GM18867 (cell line): ENCODE measurements at regions not wholly inside any gene's neighbourhood (a gene's known extent, or its start where the extent isn't known, plus 50 kb on each side); places are given as distances from the start of the nearest gene placed in this dataset.
"Not testable (repeated sequence)": the region's sequence is repeated elsewhere in the genome, so short reads cannot be mapped to it uniquely, and the experiment has no call there.

Source experiments
- ATAC-seq: cut with Tn5 transposase; IDR thresholded peaks from one replicate; pipeline ENCODE4 v1.9.1; 2021; ENCODE audit warnings: mild to moderate bottlenecking, moderate library complexity; ENCODE audit not compliant: unreplicated experiment

DNA sequence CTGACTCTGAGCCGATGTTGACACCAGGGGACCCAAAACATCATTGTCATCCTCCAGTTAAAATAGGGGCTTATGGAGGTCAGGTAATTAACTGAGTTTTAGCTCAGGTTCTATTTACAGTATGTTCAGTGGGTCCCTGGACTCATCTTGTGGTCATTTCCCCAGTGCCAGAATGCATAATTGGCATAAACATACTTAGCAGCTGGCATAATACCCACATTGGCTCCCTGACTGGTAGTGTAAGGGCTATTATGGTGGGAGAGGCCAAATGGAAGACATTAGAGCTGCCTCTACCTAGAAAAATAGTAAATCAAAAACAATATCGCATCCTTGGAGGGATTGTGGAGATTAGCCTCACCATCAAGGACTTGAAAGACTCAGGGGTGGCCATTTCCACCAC is 350.9 kb downstream of the C12orf75 start:
- no peak for ATAC-seq

DNA sequence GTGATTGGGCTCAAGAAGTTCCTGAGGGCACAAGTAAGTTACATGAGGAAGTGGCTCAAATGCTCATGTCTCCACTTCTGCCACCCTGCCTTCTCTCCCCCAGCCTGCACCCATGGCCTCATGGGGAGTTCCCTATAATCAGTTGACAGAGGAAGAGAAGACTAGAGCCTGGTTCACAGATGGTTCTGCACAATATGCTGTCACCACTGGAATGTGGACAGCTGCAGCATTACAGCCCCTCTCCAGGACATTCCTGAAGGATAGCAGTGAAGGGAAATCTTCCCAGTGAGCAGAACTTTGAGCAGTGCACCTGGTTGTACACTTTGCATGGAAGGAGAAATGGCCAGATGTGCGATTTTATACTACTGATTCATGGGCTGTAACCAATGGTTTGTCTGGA is 352.3 kb downstream of the C12orf75 start:
- not testable (repeated sequence) for ATAC-seq

DNA sequence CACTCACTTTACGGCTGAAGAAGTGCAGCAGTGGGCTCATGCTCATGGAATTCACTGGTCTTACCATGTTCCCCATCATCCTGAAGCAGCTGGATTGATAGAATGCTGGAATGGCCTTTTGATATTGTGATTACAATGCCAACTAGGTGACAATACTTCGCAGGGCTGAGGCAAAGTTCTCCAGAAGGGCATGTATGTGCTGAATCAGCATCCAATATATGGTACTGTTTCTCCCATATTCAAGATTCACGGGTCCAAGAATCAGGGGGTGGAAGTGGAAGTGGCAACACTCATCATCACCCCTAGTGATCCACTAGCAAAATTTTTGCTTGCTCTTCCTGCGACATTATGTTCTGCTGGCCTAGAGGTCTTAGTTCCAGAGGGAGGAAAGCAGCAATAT is 353.3 kb downstream of the C12orf75 start:
- ATAC-seq, result not testable (repeated sequence)

DNA sequence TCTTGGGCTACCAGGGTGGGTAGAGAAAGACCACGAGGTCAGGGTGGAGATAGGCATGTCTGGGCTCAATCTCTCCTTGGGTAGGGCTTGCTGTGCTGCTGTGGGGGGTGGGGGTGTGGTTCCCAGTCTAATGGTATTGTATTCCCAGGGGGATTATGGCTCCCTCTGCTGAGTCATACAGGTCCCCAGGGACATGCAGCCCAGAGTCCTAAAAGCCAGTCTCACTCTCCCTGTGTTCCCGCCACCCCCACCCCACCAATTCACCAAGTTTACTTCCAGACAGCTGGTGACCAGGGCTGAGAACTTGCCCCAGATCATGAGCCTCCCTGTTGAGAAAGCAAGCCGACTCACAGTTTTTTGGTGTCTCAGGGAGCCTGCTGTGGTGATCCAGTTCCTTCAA is 367.6 kb downstream of the C12orf75 start:
- no peak for ATAC-seq

DNA sequence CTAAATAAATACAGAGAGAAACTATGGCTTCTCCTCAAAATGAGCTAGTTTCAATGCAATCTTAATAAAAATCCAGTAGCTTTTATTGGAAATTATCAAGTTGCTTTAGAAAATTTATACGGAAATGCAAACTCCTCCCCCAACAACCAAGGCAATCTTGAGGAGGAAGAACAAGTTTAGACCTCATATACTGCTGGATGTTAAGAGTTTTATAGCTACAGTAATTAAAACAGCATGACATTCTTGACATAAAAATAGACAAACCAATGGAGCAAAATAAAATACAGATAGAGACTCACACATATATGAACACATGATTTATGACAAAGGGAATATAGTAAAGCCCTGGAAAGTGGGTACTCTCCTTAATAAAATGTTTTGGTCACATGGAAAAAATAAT is 368.7 kb downstream of the C12orf75 start:
- ATAC-seq, result no peak

DNA sequence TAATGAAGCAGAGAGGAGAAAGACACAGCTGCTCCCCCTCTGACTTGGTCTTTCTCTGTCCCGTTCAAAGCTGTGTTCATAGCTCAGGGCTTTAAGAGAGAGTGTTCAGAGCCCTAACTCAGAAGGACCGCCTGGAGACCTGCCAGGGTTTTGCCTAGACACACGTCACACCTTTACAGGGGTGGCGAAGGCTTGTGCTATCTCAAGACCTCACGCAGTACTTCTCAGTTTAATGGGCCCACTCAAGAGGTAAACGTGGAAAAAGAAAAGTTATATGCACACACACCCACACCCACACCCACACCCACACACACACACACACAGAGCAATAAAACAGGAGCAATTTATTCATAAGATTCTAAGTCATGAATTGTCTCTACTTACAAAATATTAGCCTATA is 374.3 kb downstream of the C12orf75 start:
- ATAC-seq, result no peak

DNA sequence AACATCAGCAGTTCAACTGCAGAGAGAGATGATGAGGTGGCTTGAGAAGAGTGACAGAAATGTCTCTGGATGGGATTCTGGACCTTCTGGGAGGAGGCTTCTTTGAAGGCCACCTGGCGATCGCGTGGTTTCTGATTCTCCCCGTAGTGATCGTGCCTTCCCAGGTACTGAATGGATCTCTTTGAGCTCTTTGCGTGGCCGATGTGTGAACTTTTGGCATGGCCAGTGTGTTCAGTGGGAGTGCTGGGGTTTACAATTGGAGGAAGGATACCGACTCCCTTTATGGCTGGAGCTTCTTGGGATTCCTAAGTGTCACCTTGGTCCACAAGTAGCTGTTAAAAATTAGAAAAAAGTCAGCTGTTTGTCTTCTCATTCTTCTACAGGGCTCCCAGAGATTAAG is 374.7 kb downstream of the C12orf75 start:
- ATAC-seq, result no peak

DNA sequence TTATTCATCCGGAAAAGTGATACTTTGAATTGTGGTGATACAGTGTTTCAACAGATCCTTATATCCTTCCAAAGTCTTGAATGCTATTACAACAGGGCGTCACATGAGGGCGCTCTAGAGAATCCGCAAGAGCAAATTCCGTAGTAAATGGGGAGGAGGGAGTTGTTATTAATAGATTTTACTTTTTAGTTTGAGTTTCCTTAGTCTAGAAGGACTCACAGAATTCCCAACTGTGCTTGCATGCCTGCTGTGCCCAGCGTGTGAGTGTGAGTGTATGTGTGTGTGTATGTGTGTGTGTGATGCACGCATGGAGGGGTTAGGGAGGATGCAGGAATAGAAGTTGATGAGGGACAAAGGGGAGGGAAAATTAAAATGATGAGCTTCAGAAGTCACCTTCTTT is 375.3 kb downstream of the C12orf75 start:
- no peak for ATAC-seq

DNA sequence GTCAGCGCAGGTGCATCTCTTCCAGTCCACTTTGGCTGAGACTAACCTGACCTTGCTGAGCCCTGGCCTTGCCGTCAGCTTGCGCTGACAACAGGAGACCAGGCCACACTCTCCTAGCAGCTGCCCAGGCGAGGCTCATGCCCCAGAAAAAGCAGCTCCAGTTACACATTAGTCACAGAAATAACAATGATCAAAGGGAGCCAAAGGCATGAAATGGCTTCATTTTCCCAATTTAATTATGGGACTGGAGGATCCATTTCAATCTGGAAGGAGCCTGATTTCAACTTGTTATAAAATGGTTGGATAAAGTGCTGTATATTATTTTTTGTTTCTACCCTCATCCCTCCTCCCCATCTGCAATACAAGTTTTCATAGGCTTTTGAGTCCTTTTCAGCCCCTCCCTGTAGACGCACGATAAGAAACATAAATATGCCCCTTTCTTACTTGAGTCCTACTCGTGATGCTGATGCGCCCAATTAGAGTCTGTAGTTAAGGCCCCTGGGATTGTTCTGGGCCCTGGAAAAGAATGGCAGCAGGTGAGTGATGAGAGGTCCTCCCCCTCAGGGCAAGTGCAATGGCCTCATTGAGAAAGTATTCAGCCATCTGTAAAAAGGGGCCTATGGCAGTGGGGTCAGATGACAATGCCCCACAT is 376.0 kb downstream of the C12orf75 start:
- ATAC-seq, result no peak

DNA sequence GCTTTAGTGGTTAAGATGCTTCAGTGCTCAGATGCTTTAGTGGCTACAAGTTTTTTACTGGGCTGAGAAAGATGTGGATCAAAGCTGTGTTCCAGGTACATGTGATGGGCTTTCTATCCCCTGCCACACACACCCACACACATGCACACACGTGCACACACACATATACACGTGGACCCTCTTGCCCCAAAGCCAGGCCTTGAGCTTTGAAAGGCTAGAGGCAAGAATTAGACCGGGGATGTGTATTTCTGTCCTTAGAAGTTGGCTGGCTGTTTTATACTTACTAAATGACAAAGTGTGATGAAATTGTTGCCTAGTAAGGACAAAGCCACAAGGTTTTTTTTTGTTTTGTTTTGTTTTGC is 376.5 kb downstream of the C12orf75 start:
- ATAC-seq, result no peak

DNA sequence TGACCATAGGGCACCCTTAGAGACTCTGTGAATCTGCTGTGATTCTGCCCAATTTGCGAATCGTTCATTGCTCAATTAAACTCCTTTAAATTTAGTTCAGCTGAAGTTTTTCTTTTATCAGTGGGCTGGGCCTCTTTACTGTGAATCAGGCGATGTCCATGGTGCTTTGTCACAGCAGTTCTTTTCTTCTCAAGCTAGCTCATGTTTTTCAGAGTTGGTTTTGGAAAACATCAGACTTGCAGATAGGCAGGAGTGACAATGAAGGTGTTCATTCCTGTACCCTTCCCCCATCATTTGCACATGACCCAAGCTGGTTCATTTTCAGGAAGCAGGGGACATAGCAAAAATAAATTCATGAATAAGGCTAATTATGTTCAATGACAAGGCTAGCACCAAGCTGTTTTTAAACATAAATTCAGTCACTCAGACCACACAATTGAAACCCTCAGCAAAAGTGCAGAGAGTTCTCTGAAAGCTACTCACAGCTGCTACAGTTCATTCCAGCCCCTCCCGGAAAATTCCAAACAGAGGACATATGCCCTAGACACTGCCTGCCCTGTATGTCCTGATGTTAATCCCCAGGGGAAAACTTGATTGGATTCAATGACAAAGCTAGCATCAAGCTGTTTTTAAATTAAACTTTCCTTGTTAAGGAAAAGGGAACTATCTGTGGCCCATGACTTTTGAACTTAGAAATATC is 383.3 kb downstream of the C12orf75 start:
- ATAC-seq, result no peak

DNA sequence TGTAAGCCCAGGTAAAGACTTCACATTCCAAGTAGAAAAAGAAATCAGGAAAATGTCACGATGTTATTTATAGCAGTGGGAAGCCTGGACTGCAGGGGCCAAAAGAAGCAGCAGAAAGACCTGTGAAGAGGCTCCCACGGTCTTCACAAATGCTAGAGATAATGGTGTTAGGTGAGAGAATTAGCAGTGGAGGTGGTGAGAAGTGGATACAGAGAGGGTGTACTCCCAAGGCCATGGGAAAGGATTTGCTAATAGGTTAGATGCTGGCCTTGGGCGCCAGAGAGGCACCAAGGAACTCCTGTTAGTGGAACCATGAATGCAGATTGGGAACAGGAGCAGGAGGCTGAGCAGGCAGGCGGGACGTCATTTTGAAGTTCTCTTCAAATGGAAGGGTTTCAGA is 386.1 kb downstream of the C12orf75 start:
- ATAC-seq, result no peak

DNA sequence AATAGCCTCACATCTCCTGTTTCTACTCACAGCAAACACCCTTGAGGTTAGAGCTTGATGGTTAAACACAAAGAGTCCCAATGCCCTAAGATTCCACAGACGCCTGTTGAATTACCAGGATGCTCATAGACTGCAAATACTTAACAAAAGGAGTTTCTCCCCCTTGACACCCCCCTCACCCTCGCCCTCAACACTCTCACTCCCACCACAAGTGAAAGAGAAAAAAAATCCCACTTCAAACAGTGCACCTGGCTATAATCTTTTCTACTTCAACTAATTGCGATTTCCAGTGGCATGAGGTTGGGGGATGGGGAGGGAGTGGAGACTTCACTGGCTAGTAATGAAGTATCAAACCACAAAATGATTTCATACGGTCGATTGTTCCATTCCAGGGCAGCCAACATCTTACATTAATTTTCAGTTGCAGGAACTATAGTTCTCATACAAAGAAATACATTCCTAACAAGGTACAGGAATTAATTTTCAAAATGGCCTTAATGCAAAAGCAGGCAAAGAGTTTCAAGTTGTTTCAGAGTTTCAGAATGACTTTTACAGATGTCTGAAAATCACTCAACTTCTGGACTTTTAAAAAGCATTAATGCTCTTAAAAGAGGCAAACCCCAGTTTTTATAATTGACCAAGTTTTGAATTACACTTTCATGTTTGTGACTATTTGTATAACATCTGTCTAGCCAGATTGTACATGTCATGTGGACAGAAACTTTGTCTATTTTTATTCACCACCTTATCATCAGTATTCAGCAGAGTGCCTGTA is 390.7 kb downstream of the C12orf75 start:
- peak; percentile 82 for ATAC-seq

DNA sequence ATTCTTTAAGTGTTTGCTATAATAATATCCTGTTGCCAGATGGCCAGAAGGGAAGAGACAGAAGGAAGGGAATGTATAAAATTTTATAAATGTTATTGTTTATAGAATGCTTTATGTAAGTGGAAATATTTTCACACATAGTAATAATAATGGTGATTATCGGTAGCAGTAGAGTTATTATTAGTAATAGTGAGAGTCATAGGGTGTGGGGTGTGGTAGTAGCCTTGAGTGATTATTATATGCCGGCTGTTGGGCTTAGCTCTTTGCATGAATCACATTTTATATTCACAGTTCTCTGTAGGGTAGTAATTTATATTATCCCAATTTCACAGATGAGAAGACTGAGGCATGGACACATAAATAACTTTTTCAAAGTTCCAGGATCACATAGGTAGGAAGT is 391.4 kb downstream of the C12orf75 start:
- ATAC-seq, result peak; percentile 41

DNA sequence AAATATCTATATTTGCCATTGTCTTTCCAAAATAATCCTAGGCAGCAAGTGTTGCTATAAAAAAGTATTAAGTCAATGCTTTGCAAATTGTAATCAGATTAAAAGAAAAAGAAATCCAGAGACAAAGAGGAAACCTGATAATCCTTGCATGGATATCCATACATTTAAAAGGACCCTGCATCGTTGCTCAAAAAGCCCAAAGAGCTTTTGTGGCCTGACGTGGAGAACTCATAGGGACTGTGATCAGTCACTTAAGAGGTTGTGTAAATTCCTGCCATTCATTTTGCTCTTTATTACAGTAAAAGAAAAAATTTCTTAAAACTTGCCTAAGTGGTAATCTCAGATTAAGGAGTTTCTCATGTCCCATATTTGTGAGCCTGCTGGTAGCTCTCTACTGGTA is 392.6 kb downstream of the C12orf75 start:
- ATAC-seq, result no peak

DNA sequence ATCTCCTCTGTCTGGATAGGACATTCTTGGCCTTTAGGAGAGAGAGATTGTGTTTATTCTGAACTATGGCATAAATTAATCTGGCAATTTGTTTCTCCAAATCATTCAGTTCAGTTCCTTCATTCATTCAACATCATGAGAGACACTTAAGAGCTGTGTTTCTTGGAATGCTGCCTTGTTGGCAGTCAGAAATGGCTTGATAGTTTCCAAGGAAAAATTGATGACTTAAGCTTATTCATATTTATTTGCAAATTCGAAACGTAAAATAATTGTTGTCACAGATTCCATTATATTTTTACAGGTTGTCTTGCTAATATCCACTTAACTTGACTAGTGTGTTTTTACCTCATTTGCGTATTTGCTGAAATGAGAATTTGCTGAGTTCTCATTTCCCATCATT is 393.0 kb downstream of the C12orf75 start:
- ATAC-seq, result no peak

DNA sequence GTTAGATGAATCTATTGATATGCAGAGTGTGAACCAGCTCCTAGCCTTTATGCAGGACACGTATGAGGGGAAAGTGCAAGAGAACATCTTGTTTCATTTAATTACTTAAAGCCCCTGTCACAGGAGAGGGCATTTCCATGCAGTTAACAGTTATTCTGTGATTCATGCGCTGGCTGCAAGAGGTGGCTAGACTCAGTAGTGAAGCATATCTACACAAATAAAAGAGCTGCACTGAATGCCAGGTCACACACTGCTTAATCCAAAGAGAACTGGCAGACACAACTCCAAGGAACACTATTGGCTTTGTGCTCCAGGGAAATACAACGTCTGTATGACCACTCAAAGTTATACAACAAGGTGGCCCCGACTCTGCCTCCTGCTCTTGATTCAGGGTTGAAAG is 394.1 kb downstream of the C12orf75 start:
- ATAC-seq, result no peak

DNA sequence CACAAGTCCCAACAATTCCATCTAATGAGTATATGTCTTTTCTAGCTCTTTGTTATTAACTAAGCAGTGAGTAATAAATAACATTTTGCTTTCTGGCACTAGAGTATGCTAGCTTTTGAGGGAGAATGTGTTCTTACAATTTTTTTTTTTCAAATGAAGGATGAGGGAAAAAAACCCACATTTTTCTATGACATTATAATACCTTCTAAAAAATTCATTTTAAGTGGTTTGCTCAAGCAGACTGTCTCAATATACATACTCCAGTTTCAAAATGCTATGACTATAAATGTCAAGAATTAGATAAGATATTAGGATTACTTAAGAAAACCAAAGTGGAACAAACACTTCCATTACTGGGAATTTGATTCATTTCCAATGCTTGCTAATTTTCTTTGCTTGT is 394.6 kb downstream of the C12orf75 start:
- no peak for ATAC-seq

DNA sequence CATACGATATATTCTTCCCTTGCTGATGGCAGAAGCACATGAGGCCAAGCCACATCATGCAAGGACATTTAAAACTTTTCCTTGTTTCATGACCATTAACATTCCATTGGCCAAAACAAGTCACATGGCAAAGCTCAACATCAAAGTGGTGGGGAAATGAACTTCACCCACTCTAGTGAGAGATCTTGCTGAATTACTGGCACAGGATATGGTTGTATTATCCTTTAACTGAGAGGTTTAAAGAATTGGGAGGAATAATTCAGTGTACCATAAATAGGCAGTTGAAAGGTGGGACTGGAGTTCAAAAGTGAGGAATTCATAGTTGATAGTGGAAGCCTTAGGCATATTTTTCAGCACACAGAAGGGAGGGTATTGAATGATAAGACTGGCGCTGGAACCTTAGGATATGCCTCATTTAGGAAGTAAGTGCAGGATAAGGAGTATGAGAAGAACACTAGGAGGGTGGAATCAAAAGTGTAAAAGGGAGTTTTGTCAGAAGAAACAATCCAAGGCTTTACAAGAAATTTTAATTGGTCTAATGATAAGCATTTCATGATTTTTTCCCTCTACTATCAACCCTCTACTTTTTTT is 398.8 kb downstream of the C12orf75 start:
- ATAC-seq, result no peak

DNA sequence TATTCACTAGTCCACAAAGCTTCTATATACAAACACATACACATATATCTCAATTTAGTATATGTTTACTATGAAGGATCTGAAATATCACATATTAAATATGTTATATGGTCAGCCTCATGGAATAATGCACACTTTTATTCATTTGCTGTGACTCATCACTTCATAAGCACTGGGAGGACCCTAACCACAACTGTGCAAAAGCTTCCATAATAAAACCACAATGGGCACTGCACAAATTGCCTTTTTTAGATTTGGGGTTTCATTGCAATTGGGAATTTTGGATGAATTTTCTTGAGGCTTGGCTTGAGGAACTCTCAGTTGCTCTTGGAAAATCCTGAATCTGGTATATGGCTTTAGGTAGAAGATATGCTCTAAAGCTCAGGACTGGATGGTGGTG is 399.4 kb downstream of the C12orf75 start:
- no peak for ATAC-seq

DNA sequence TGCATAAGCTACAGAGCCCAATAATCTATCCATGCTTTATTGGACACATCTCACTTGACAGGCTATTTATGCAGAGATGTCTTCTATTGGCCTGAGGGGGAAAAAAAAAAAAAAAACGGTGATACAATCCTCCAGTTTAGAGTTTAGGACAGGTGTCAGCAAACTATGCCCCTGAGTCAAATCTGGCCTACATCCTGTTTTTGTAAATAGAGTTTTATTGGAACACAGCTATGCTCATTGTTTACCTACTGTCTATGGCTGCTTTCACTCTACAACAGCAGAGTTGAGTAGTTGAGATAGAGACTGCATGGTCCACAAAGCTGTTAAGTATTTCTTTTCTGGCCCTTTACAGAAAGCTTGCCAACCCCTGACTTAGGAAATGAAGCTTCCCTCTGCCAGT is 403.1 kb downstream of the C12orf75 start:
- no peak for ATAC-seq

DNA sequence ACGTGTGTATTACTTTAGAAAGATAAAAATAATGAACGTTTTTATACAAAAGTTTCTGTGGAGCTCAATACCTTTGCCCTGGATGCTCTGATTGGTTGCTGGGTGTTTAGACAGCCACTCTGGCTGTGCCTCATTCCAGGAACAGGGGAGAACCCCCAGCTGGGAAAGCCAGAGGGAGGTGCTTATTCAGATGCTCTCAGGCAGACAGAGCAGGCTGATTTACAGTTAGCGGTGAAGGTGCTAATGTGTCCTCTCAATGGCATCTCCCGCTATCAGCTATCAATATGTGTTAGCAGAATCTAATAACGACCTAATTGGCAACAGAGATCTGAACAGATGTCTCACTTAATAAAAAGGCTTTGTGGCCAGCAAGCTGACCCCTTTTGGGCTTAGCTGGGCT is 402.3 kb downstream of the NUAK1 start:
- no peak for ATAC-seq
